LNCaP clone FGC (cell line): ENCODE measurements at regions not wholly inside any gene's neighbourhood (a gene's known extent, or its start where the extent isn't known, plus 50 kb on each side); places are given as distances from the start of the nearest gene placed in this dataset.

Experiments used
- DNase-seq: peaks from one replicate; pipeline ENCODE4 v3.0.0-alpha.2; 2011; ENCODE audit warnings: low read depth
- H3K4me3 ChIP-seq: 2 replicates; pipeline ENCODE4 v1.5.1; 2011; ENCODE audit warnings: mild to moderate bottlenecking, low read depth, low read length, control low read depth
- TF ChIP-seq, protein P1 (sequence below): IDR thresholded peaks from 2 replicates; pipeline ENCODE4 v1.5.1; 2012; ENCODE audit warnings: mild to moderate bottlenecking; ENCODE audit not compliant: control insufficient read depth, insufficient read depth; ENCODE audit errors: extremely low read depth

DNA sequence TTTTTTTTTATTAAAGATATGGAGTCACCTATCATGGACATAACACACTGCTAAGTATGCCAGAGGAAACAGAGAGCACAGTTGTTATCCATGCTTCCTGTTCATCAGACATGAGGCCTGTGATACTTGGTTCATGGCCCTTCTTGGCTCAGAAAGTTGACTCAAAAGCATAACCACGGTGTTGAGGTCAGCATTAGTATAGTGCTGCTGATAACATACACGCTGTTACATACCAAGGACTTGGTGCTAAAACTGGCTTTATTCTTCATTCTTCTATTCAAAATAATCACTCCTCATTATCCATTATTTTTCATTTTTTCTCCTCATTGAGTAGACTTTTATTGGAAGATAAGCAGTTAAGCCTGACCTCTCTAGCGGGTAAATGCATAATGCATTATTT is 464.1 kb downstream of the ADGRL2 start:
- no peak overlapping the region for H3K4me3 ChIP-seq
- TF ChIP-seq, protein P1, sequence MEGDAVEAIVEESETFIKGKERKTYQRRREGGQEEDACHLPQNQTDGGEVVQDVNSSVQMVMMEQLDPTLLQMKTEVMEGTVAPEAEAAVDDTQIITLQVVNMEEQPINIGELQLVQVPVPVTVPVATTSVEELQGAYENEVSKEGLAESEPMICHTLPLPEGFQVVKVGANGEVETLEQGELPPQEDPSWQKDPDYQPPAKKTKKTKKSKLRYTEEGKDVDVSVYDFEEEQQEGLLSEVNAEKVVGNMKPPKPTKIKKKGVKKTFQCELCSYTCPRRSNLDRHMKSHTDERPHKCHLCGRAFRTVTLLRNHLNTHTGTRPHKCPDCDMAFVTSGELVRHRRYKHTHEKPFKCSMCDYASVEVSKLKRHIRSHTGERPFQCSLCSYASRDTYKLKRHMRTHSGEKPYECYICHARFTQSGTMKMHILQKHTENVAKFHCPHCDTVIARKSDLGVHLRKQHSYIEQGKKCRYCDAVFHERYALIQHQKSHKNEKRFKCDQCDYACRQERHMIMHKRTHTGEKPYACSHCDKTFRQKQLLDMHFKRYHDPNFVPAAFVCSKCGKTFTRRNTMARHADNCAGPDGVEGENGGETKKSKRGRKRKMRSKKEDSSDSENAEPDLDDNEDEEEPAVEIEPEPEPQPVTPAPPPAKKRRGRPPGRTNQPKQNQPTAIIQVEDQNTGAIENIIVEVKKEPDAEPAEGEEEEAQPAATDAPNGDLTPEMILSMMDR = no peak
- DNase-seq = no peak

DNA sequence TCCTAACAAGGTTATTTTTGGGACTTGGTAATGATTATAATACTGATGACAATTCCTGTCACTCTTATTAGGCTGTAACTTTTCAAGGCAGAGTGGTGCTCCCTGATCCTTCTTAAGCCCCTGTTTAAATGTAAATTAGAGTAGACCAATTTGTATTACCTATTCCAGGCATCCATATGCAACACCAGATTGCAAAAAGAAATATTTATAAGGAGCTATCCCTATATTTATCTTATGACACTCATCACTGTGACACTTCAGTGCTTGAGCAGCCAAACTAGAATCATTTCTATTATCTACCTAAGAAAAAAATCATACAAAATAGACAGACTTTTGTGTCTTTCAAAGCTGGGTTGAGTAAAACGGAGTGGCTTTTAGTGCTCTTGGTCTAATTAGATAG is 462.7 kb downstream of the ADGRL2 start:
- TF ChIP-seq, protein P1 = no peak
- DNase-seq = no peak
- no peak overlapping the region for H3K4me3 ChIP-seq

DNA sequence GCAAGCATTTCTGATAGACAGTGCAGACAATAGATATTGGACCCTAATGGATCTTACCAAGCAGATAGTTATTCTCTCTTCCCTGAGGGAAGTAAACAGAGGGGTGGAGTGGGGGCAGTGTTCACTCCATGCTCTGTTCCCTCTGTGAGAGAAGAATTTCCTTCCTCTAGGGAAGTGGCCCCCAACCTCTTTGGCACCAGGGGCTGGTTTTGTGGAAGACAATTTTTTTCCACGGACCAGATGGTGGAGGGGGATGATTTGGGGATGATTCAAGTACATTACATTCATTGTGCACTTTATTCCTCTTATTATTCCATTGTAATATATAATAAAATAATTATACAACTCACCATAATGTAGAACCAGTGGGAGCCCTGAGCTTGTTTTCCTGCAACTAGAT is 459.9 kb downstream of the ADGRL2 start:
- TF ChIP-seq, protein P1 = no peak
- H3K4me3 ChIP-seq = no peak overlapping the region
- no peak for DNase-seq

DNA sequence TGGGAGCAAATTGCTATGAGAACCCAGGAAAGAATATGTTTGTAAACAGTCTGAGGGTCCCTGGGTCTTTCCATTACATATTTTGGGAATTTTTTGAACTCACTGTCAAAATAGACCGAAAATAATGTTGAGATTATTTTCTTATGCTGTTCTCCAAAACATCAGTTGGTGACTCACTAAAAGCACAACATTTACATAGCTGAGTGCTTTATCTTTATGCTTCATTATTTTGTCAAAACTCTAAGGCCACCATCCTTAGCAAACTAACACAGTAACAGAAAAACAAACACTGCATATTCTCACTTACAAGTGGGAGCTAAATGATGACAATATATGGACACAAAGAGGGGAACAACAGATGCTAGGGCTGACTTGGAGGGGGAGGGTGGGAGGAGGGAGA is 459.3 kb downstream of the ADGRL2 start:
- no peak overlapping the region for H3K4me3 ChIP-seq
- DNase-seq = no peak
- TF ChIP-seq, protein P1 = no peak

DNA sequence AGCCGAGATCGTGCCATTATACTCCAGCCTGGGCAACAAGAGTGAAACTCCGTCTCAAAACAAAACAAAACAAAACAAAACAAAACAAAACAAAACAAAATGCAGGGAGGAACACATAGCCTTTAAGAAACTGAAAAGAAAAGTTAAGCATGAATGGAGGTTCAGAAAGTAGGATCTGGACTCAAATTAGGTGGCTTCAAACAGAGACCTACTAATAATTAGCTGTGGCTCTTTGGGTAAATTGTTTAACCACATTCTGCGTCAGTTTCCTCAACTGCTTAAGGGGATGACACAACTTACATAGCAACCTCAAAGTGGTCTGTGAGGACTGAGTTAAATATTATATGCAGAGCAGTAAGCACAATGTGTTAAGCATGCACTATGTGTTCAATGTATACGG is 458.2 kb downstream of the ADGRL2 start:
- no peak for DNase-seq
- TF ChIP-seq, protein P1 = no peak
- no peak overlapping the region for H3K4me3 ChIP-seq

DNA sequence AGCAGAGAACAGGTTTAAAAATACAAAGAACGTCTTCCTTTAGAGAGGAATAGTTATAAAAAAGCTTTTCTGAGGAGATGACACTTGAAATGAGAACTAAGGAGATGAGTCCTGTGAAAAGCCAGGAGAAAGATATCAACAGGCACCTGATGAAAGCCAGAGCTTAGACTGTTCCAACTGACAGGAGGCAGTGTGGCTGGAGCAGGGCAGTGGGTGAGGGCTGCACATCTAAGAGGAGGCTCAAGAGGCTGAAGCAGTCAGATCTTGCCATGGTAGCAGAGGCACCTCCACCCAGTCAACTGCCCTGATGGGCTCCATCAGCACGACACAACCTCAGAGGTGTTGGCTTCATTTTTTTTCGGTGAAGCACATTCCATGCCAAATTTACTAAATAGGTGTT is 445.3 kb downstream of the ADGRL2 start:
- no peak overlapping the region for H3K4me3 ChIP-seq
- TF ChIP-seq, protein P1 = no peak
- DNase-seq = no peak

DNA sequence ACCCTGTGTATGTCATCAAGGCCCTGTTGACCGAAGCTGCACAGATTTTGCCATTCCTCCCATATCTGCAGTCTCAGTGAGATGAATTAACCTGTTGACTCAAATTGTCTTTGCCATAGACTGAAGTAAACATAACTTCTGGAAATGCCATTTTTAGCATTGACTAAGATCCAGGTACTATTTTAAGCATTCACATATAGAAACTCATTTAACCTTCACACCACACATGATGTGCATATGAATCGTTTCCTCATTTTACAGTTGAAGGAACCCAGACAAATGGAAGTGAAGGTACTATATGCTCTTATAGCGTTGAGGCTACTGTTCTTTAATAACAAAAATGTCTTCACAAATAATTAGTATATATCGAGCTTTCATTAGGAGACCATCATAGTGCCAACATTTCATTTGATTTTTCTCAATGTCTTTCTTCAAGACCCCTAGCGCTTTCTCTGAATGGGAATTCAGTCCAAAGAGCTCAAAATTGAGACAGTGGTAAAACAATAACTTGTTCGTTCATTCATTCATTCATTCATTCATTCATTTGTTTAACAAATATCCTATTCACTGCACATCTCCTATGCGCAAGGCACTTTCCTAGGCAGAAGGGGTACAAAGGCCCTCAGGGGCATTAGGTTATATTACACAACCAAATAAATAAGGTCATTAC is 444.7 kb downstream of the ADGRL2 start:
- TF ChIP-seq, protein P1 = no peak
- DNase-seq = no peak

More for the DNA sequence above, 444.7 kb downstream of the ADGRL2 start:
- H3K4me3 ChIP-seq = no peak overlapping the region
